Ovary (tissue), 7 donors: ENCODE measurements at regions not wholly inside any gene's neighbourhood (a gene's known extent, or its start where the extent isn't known, plus 50 kb on each side); places are given as distances from the start of the nearest gene placed in this dataset.

Source experiments
- DNase-seq, 5 donors: peaks; one replicate each; pipeline ENCODE4 v3.0.0-alpha.2; 2019 to 2020
- H3K27ac ChIP-seq, 2 donors: fragments of 200-600 bp; one replicate each; pipeline versions ENCODE4 v1.5.1 to v1.8.0; 2019 to 2022
- H3K27me3 ChIP-seq: fragments of 200-600 bp; one replicate; pipeline ENCODE4 v1.8.0; 2022
- H3K36me3 ChIP-seq: fragments of 200-600 bp; sonication (generic); one replicate; pipeline ENCODE4 v1.5.1; 2019
- H3K4me1 ChIP-seq: one replicate; pipeline ENCODE4 v1.8.1; 2013; ENCODE audit warnings: mild to moderate bottlenecking, moderate library complexity; ENCODE audit not compliant: insufficient read depth
- H3K4me3 ChIP-seq: fragments of 200-600 bp; sonication (generic); one replicate; pipeline ENCODE4 v1.5.1; 2017
- H3K9me3 ChIP-seq, 2 donors: fragments of 200-600 bp in 1 of 2; sonication (generic) in 1 of 2; one replicate each; pipeline versions ENCODE4 v1.5.1 to v1.8.1; 2013 to 2019; ENCODE audit warnings: mild to moderate bottlenecking in 1 of 2, moderate library complexity in 1 of 2
- CTCF ChIP-seq, 3 donors: fragments of 450-650 bp in 2 of 3; fragments of 200-600 bp in 1 of 3; IDR thresholded peaks; one replicate each; pipeline versions ENCODE4 v1.5.1 to v1.8.0; 2016 to 2022; ENCODE audit warnings: antibody characterized with exemption in 3 of 3, mild to moderate bottlenecking in 1 of 3
- EP300 ChIP-seq: sonication (generic); formaldehyde crosslinking; IDR thresholded peaks from one replicate; pipeline ENCODE4 v1.6.1; 2017; ENCODE audit warnings: antibody characterized with exemption
- POLR2A ChIP-seq: fragments of 450-650 bp; IDR thresholded peaks from one replicate; pipeline ENCODE4 v1.6.1; 2017; ENCODE audit warnings: antibody characterized with exemption, mild to moderate bottlenecking, moderate library complexity
- WGBS, 3 donors: extraction: QIAGEN DNeasy Blood & Tissue Kit in 1 of 3; methylation state at CpG; one replicate each; pipeline versions ENCODE4 v1.1.5 to v1.1.7; 2013 to 2017; 5-methylcytosine and 5-hydroxymethylcytosine counted together
- intact Hi-C, 4 donors: fragments of 100-400 bp; cut with DNase I; formaldehyde crosslinking; loops; one replicate each; pipeline versions ENCODE4 v1.11.0 to v1.15.1; 2022 to 2023
- donor health status: DM: no; HTN: no; CAD: no; lungs with moderate emphysema.
- donor health status: DM: no; HTN: no; CAD: no.
- donor health status: Bipolar disorder and iron deficiency.
- donor health status: DM: no; HTN: no; CAD: no.
- donor health status: DM: yes; HTN: yes; CAD: no.

- Histone ChIP-seq H3K36me3 (no peaks in the 10 kb centered on the region), H3K27ac (no peak overlapping the region), H3K9me3 (no peaks in the 10 kb centered on the region), H3K27me3 (no peaks in the 10 kb centered on the region), H3K4me1 (no peaks in the 10 kb centered on the region), H3K4me3 (no peak overlapping the region)
- intact Hi-C loops = no loop called here
- no peak for TF ChIP-seq EP300
- DNase-seq = no peak
- 85 to 96% (median 87%) methylated on average over 2 of the region's 2 CpGs for WGBS, 3 donors
These were observed 424.1 kb upstream of the KIRREL3 start for GRCh38 chr11:127424661-127425060.

GRCh38 chr11:127420139-127420538 lies 419.6 kb upstream of the KIRREL3 start:
- no peaks in the 10 kb centered on the region for H3K36me3 ChIP-seq
- H3K4me1 ChIP-seq = no peaks in the 10 kb centered on the region
- H3K27me3 ChIP-seq = no peaks in the 10 kb centered on the region

GRCh38 chr11:127412722-127413380 lies 412.3 kb upstream of the KIRREL3 start:
- intact Hi-C loops = no loop called here
- H3K9me3 ChIP-seq = no peaks in the 10 kb centered on the region
- H3K36me3 ChIP-seq = no peaks in the 10 kb centered on the region
- 81 to 84% (median 82%) methylated on average over 11 of the region's 11 CpGs for WGBS, 3 donors
- TF ChIP-seq POLR2A (no peak), EP300 (no peak), CTCF (IDR thresholded peaks at IDR 0.05) (no peak)
- H3K4me1 ChIP-seq = no peaks in the 10 kb centered on the region
- H3K27me3 ChIP-seq = no peaks in the 10 kb centered on the region
- H3K4me3 ChIP-seq = no peak overlapping the region
- DNase-seq = no peak
- no peak overlapping the region for H3K27ac ChIP-seq

More at GRCh38 chr11:127420139-127420538, 419.6 kb upstream of the KIRREL3 start:
- Histone ChIP-seq H3K9me3 (no peaks in the 10 kb centered on the region), H3K27ac (no peak overlapping the region), H3K4me3 (no peak overlapping the region)
- TF ChIP-seq EP300 (no peak), CTCF (IDR thresholded peaks at IDR 0.05) (no peak)
- DNase-seq = no peak
- intact Hi-C loops = no loop called here

GRCh38 chr11:127412234-127412633 lies 411.7 kb upstream of the KIRREL3 start:
- H3K36me3 ChIP-seq = no peaks in the 10 kb centered on the region
- no peaks in the 10 kb centered on the region for H3K27me3 ChIP-seq
- no peak for DNase-seq
- intact Hi-C loops = no loop called here
- TF ChIP-seq POLR2A = no peak
- TF ChIP-seq CTCF (IDR thresholded peaks at IDR 0.05) = no peak
- TF ChIP-seq EP300 = no peak
- H3K4me3 ChIP-seq = no peak overlapping the region
- no peaks in the 10 kb centered on the region for H3K9me3 ChIP-seq
- H3K4me1 ChIP-seq = no peaks in the 10 kb centered on the region
- WGBS, 3 donors = 89 to 93% (median 89%) methylated on average over 8 of the region's 8 CpGs
- H3K27ac ChIP-seq = no peak overlapping the region

- intact Hi-C loops = no loop called here
- no peak for TF ChIP-seq CTCF (IDR thresholded peaks at IDR 0.05)
- no peak for TF ChIP-seq POLR2A
- no peak for TF ChIP-seq EP300
- no peaks in the 10 kb centered on the region for H3K27me3 ChIP-seq
- no peak overlapping the region for H3K27ac ChIP-seq
- no peaks in the 10 kb centered on the region for H3K9me3 ChIP-seq
- H3K4me1 ChIP-seq = no peaks in the 10 kb centered on the region
- WGBS, 3 donors = 81 to 91% (median 87%) methylated on average over 7 of the region's 7 CpGs
- H3K4me3 ChIP-seq = no peak overlapping the region
- no peaks in the 10 kb centered on the region for H3K36me3 ChIP-seq
- DNase-seq = no peak
These were observed 410.7 kb upstream of the KIRREL3 start for GRCh38 chr11:127411283-127411682.
